Cardiac muscle cell (in vitro differentiated cells and primary cell): ENCODE measurements at regions not wholly inside any gene's neighbourhood (a gene's known extent, or its start where the extent isn't known, plus 50 kb on each side); places are given as distances from the start of the nearest gene placed in this dataset.
"Not testable (repeated sequence)": the region's sequence is repeated elsewhere in the genome, so short reads cannot be mapped to it uniquely, and the experiment has no call there.

Experiments used
- DNase-seq, 2 donors: peaks; one replicate each; pipeline versions ENCODE4 v3.0.0 to v3.0.0-alpha.2; 2010 to 2017; ENCODE audit warnings: low read depth in 1 of 2, low spot score in 1 of 2
- H3K27ac ChIP-seq: fragments of 200-600 bp; sonication (generic); 2 replicates; pipeline ENCODE4 v1.5.1; 2016
- H3K27me3 ChIP-seq: fragments of 200-600 bp; sonication (generic); 2 replicates; pipeline ENCODE4 v1.6.0; 2016; ENCODE audit warnings: control low read depth
- H3K36me3 ChIP-seq: fragments of 200-600 bp; sonication (generic); 2 replicates; pipeline ENCODE4 v1.5.1; 2016; ENCODE audit warnings: control low read depth
- H3K4me1 ChIP-seq: fragments of 200-600 bp; sonication (generic); 2 replicates; pipeline ENCODE4 v1.8.1; 2017; ENCODE audit warnings: low read depth, mild to moderate bottlenecking, mixed run types
- H3K4me3 ChIP-seq: fragments of 200-600 bp; sonication (generic); 2 replicates; pipeline ENCODE4 v1.5.1; 2016; ENCODE audit warnings: mild to moderate bottlenecking
- H3K9me3 ChIP-seq: fragments of 200-600 bp; sonication (generic); 2 replicates; pipeline ENCODE4 v1.5.1; 2017; ENCODE audit warnings: low read depth, mild to moderate bottlenecking, control low read depth
- TF ChIP-seq, protein P1 (sequence below): IDR thresholded peaks from 2 replicates; pipeline ENCODE4 v1.5.1; 2012; ENCODE audit warnings: low read depth, mild to moderate bottlenecking, low read length

- H3K4me1 ChIP-seq: no peaks in the 10 kb centered on the region
- H3K36me3 ChIP-seq: no peaks in the 10 kb centered on the region
- no peaks in the 10 kb centered on the region for H3K27me3 ChIP-seq
- DNase-seq: no peak
- H3K27ac ChIP-seq: no peak overlapping the region
- H3K9me3 ChIP-seq: no peaks in the 10 kb centered on the region
- TF ChIP-seq, protein P1, sequence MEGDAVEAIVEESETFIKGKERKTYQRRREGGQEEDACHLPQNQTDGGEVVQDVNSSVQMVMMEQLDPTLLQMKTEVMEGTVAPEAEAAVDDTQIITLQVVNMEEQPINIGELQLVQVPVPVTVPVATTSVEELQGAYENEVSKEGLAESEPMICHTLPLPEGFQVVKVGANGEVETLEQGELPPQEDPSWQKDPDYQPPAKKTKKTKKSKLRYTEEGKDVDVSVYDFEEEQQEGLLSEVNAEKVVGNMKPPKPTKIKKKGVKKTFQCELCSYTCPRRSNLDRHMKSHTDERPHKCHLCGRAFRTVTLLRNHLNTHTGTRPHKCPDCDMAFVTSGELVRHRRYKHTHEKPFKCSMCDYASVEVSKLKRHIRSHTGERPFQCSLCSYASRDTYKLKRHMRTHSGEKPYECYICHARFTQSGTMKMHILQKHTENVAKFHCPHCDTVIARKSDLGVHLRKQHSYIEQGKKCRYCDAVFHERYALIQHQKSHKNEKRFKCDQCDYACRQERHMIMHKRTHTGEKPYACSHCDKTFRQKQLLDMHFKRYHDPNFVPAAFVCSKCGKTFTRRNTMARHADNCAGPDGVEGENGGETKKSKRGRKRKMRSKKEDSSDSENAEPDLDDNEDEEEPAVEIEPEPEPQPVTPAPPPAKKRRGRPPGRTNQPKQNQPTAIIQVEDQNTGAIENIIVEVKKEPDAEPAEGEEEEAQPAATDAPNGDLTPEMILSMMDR: no peak
- no peak overlapping the region for H3K4me3 ChIP-seq
Measured at GRCh38 chr13:20311596-20311995, 79.5 kb upstream of the GJB6 start.

- H3K9me3 ChIP-seq: no peaks in the 10 kb centered on the region
- no peak overlapping the region for H3K4me3 ChIP-seq
- no peak for DNase-seq
- no peaks in the 10 kb centered on the region for H3K4me1 ChIP-seq
- H3K27ac ChIP-seq: no peak overlapping the region
- H3K36me3 ChIP-seq: no peaks in the 10 kb centered on the region
- TF ChIP-seq, protein P1: no peak
- no peaks in the 10 kb centered on the region for H3K27me3 ChIP-seq
Measured at GRCh38 chr13:20311022-20311421, 78.9 kb upstream of the GJB6 start.

GRCh38 chr13:20306039-20306438, 73.9 kb upstream of the GJB6 start:
- TF ChIP-seq, protein P1: no peak
- no peak overlapping the region for H3K4me3 ChIP-seq
- H3K36me3 ChIP-seq: no peaks in the 10 kb centered on the region
- no peak for DNase-seq
- no peak overlapping the region for H3K27ac ChIP-seq
- H3K9me3 ChIP-seq: no peaks in the 10 kb centered on the region
- no peaks in the 10 kb centered on the region for H3K4me1 ChIP-seq
- peaks cover 12% of the 10 kb centered on the region for H3K27me3 ChIP-seq

GRCh38 chr13:20305587-20305986, 73.5 kb upstream of the GJB6 start:
- Histone ChIP-seq H3K4me1 (no peaks in the 10 kb centered on the region), H3K36me3 (no peaks in the 10 kb centered on the region), H3K27me3 (peaks cover 16% of the 10 kb centered on the region), H3K9me3 (no peaks in the 10 kb centered on the region), H3K4me3 (no peak overlapping the region), H3K27ac (no peak overlapping the region)
- TF ChIP-seq, protein P1: no peak
- DNase-seq: no peak

GRCh38 chr13:20304061-20304460, 71.9 kb upstream of the GJB6 start:
- H3K9me3 ChIP-seq, H3K4me3 ChIP-seq, DNase-seq, H3K27ac ChIP-seq, H3K36me3 ChIP-seq, H3K4me1 ChIP-seq: not testable (repeated sequence)
- peaks cover 16% of the 10 kb centered on the region for H3K27me3 ChIP-seq

DNA sequence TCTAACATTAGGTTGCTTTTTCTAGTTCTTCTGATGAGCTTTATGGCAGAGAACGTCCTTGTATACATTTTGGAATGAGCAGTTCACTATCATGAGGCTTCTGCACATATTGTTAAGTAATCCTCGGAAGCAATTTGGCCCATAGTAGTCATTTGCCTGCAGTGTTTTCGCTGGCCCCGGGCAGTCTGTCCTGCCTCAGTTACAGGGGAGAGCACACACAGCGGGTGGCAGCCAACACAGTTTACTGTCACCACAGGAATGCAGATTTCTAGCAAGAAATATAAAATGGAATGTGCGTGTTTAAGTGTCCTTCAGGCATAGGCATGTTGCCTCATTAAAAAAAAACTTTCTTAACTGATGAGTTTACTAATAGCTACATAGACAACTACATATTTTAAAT, 71.5 kb upstream of the GJB6 start:
- Histone ChIP-seq H3K4me1 (no peaks in the 10 kb centered on the region), H3K27me3 (peaks cover 16% of the 10 kb centered on the region), H3K27ac (no peak overlapping the region), H3K9me3 (no peaks in the 10 kb centered on the region), H3K36me3 (no peaks in the 10 kb centered on the region), H3K4me3 (no peak overlapping the region)
- TF ChIP-seq, protein P1: no peak
- DNase-seq: no peak
